ENCODE measurements at regions not wholly inside any gene's neighbourhood (a gene's known extent, or its start where the extent isn't known, plus 50 kb on each side); places are given as distances from the start of the nearest gene placed in this dataset.

DNA sequence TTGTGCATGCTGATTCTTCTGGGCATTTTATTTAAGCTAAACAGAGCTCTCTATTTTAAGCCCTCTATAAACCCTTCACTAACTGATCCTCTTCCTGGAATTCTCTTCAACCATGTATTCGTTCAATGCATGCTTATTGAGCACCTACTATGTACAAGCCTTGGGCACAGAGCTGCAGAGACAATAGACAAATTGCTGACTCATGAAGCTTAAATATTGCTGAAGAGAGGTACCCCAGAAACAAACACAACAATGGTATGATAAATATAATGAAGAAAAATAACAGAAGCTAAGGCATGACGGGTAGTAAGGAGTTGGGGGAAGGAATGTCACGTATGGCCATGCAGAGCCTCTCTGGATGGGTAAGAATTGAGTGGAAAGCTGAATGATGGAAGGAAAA, 222.2 kb downstream of the PPARGC1A start:
- no peaks in the 10 kb centered on the region for H3K9me2 ChIP-seq (replicated peaks; ENCODE audit: low read depth, low read length)
- no peak overlapping the region for H3K9ac ChIP-seq (ENCODE audit: low read depth, low read length, poor library complexity, severe bottlenecking)
- no peaks in the 10 kb centered on the region for H3F3A ChIP-seq (ENCODE audit: low read depth)
- no peaks in the 10 kb centered on the region for H3K27me3 ChIP-seq (ENCODE audit: insufficient read depth, low read length, poor library complexity, severe bottlenecking)
- no peak overlapping the region for H3K4me3 ChIP-seq (ENCODE audit: low read length, poor library complexity, severe bottlenecking)
- no peaks in the 10 kb centered on the region for H3K9me3 ChIP-seq (ENCODE audit: insufficient read depth, low read depth, low read length)
- H3K36me3 ChIP-seq (ENCODE audit: insufficient read depth, low read length), result no peaks in the 10 kb centered on the region
- TF ChIP-seq, protein P1, sequence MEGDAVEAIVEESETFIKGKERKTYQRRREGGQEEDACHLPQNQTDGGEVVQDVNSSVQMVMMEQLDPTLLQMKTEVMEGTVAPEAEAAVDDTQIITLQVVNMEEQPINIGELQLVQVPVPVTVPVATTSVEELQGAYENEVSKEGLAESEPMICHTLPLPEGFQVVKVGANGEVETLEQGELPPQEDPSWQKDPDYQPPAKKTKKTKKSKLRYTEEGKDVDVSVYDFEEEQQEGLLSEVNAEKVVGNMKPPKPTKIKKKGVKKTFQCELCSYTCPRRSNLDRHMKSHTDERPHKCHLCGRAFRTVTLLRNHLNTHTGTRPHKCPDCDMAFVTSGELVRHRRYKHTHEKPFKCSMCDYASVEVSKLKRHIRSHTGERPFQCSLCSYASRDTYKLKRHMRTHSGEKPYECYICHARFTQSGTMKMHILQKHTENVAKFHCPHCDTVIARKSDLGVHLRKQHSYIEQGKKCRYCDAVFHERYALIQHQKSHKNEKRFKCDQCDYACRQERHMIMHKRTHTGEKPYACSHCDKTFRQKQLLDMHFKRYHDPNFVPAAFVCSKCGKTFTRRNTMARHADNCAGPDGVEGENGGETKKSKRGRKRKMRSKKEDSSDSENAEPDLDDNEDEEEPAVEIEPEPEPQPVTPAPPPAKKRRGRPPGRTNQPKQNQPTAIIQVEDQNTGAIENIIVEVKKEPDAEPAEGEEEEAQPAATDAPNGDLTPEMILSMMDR (conservative IDR thresholded peaks at IDR 0.05; ENCODE audit: low read length), result no peak
- no peak for TF ChIP-seq EZH2phosphoT487 (IDR thresholded peaks at IDR 0.05; ENCODE audit: borderline replicate concordance)
- H4K20me1 ChIP-seq (ENCODE audit: insufficient read depth, low read length, poor library complexity, severe bottlenecking), result no peaks in the 10 kb centered on the region
- H3K4me1 ChIP-seq (ENCODE audit: insufficient read depth, low read length, poor library complexity, severe bottlenecking), result no peaks in the 10 kb centered on the region
- H3K79me2 ChIP-seq (ENCODE audit: insufficient read depth, low read length), result no peaks in the 10 kb centered on the region
- H2AFZ ChIP-seq (ENCODE audit: low read length), result no peak overlapping the region
- H3K4me2 ChIP-seq (ENCODE audit: low read depth, low read length, poor library complexity, severe bottlenecking), result no peak overlapping the region

DNA sequence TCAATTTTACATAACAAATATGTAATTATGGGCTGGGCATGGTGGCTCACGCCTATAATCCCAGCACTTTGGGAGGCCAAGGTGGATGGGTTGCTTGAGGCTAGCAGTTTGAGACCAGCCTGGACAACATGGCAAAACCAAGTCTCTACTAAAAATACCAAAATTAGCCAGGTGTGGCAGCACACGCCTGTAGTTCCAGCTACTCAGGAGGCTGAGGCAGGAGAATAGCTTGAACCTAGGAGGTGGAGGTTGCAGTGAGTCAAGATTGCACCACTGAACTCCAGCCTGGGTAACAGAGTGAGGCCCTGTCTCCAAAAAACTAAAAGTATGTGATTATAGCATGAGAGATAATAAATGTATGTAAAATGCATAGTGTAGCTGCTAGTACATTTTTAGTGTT, 229.0 kb downstream of the PPARGC1A start:
- Histone ChIP-seq H3F3A (ENCODE audit: low read depth) (no peaks in the 10 kb centered on the region), H2AFZ (ENCODE audit: low read length) (no peak overlapping the region), H3K9me3 (ENCODE audit: insufficient read depth, low read depth, low read length) (no peaks in the 10 kb centered on the region), H3K4me2 (ENCODE audit: low read depth, low read length, poor library complexity, severe bottlenecking) (no peak overlapping the region), H3K4me3 (ENCODE audit: low read length, poor library complexity, severe bottlenecking) (no peak overlapping the region), H3K9me2 (replicated peaks; ENCODE audit: low read depth, low read length) (no peaks in the 10 kb centered on the region), H3K36me3 (ENCODE audit: insufficient read depth, low read length) (no peaks in the 10 kb centered on the region), H3K79me2 (ENCODE audit: insufficient read depth, low read length) (no peaks in the 10 kb centered on the region), H3K4me1 (ENCODE audit: insufficient read depth, low read length, poor library complexity, severe bottlenecking) (no peaks in the 10 kb centered on the region), H3K9ac (ENCODE audit: low read depth, low read length, poor library complexity, severe bottlenecking) (no peak overlapping the region), H3K27me3 (ENCODE audit: insufficient read depth, low read length, poor library complexity, severe bottlenecking) (no peaks in the 10 kb centered on the region), H4K20me1 (ENCODE audit: insufficient read depth, low read length, poor library complexity, severe bottlenecking) (no peaks in the 10 kb centered on the region)
- TF ChIP-seq, protein P1 (conservative IDR thresholded peaks at IDR 0.05; ENCODE audit: low read length), result no peak
- TF ChIP-seq EZH2phosphoT487 (IDR thresholded peaks at IDR 0.05; ENCODE audit: borderline replicate concordance), result no peak

DNA sequence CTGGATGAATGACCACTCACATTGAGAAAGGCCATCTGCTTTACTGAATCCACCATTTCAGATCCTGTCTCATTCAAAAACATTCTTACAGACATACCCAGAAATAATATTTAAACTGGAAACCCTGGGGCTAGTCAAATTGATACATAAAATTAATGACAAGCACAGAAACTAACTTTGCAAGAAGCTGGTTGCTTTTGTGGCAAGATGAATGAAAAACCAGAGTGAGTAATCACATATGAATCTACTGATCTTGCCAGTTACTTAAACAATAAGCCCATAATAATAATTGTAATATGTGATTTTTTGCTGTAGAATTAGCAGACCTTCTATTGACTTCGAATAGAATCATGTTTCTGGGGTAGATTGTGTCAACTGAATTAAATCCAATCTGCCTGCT, 235.1 kb downstream of the PPARGC1A start:
- Histone ChIP-seq H3K79me2 (ENCODE audit: insufficient read depth, low read length) (no peaks in the 10 kb centered on the region), H3K9me3 (ENCODE audit: insufficient read depth, low read depth, low read length) (no peaks in the 10 kb centered on the region), H3K4me2 (ENCODE audit: low read depth, low read length, poor library complexity, severe bottlenecking) (no peak overlapping the region), H3K9me2 (replicated peaks; ENCODE audit: low read depth, low read length) (no peaks in the 10 kb centered on the region), H3K4me3 (ENCODE audit: low read length, poor library complexity, severe bottlenecking) (no peak overlapping the region), H3K9ac (ENCODE audit: low read depth, low read length, poor library complexity, severe bottlenecking) (no peak overlapping the region), H4K20me1 (ENCODE audit: insufficient read depth, low read length, poor library complexity, severe bottlenecking) (no peaks in the 10 kb centered on the region), H3K27me3 (ENCODE audit: insufficient read depth, low read length, poor library complexity, severe bottlenecking) (no peaks in the 10 kb centered on the region), H3K4me1 (ENCODE audit: insufficient read depth, low read length, poor library complexity, severe bottlenecking) (no peaks in the 10 kb centered on the region), H2AFZ (ENCODE audit: low read length) (no peak overlapping the region), H3K36me3 (ENCODE audit: insufficient read depth, low read length) (no peaks in the 10 kb centered on the region), H3F3A (ENCODE audit: low read depth) (no peaks in the 10 kb centered on the region)
- TF ChIP-seq, protein P1 (conservative IDR thresholded peaks at IDR 0.05; ENCODE audit: low read length), result no peak
- TF ChIP-seq EZH2phosphoT487 (IDR thresholded peaks at IDR 0.05; ENCODE audit: borderline replicate concordance), result no peak
